GM23338 (cell line): ENCODE measurements at regions not wholly inside any gene's neighbourhood (a gene's known extent, or its start where the extent isn't known, plus 50 kb on each side); places are given as distances from the start of the nearest gene placed in this dataset.

ENCODE experiments used
- ATAC-seq: fragments of 200-7000 bp; cut with Tn5 transposase; 3 replicates; pipeline ENCODE4 v1.9.1; 2020
- DNase-seq: peaks from one replicate; pipeline ENCODE4 v3.0.0-alpha.2; 2015; ENCODE audit warnings: low spot score
- H2AFZ ChIP-seq: fragments of 200-600 bp; sonication (generic); 2 replicates; pipeline ENCODE4 v1.8.0; 2016; ENCODE audit warnings: antibody characterized with exemption, mild to moderate bottlenecking, moderate library complexity
- H3F3A ChIP-seq: fragments of 200-600 bp; sonication (generic); replicated peaks from 2 replicates; pipeline ENCODE4 v1.8.0; 2017; ENCODE audit warnings: antibody characterized with exemption, mixed run types, low read depth
- H3K27ac ChIP-seq: fragments of 200-600 bp; sonication (generic); 2 replicates; pipeline ENCODE4 v1.6.1; 2016; ENCODE audit warnings: low read depth
- H3K27me3 ChIP-seq: fragments of 200-600 bp; sonication (generic); 2 replicates; pipeline ENCODE4 v1.8.0; 2016; ENCODE audit warnings: mild to moderate bottlenecking, mixed run types, moderate library complexity; ENCODE audit not compliant: insufficient read depth
- H3K36me3 ChIP-seq: fragments of 200-600 bp; sonication (generic); 2 replicates; pipeline ENCODE4 v1.8.0; 2016; ENCODE audit warnings: mild to moderate bottlenecking; ENCODE audit not compliant: insufficient read depth
- H3K4me1 ChIP-seq: fragments of 200-600 bp; sonication (generic); 2 replicates; pipeline ENCODE4 v1.8.0; 2016; ENCODE audit warnings: mild to moderate bottlenecking, moderate library complexity; ENCODE audit not compliant: insufficient read depth
- H3K4me2 ChIP-seq: fragments of 200-600 bp; sonication (generic); 2 replicates; pipeline ENCODE4 v1.7.1; 2017; ENCODE audit warnings: mixed run types
- H3K4me3 ChIP-seq: fragments of 200-600 bp; sonication (generic); 2 replicates; pipeline ENCODE4 v1.6.1; 2016; ENCODE audit warnings: mixed run types
- H3K79me2 ChIP-seq: fragments of 200-600 bp; sonication (generic); replicated peaks from 2 replicates; pipeline ENCODE4 v1.8.0; 2017; ENCODE audit warnings: mild to moderate bottlenecking; ENCODE audit not compliant: insufficient read depth
- H3K9me2 ChIP-seq: fragments of 200-600 bp; sonication (generic); 2 replicates; pipeline ENCODE4 v1.8.0; 2017; ENCODE audit not compliant: insufficient read depth
- H4K20me1 ChIP-seq: fragments of 200-600 bp; sonication (generic); replicated peaks from 2 replicates; pipeline ENCODE4 v1.8.0; 2017; ENCODE audit warnings: mild to moderate bottlenecking; ENCODE audit not compliant: insufficient read depth
- H3K27ac Mint-ChIP-seq: 2 replicates; pipeline ENCODE4 v1.8.0; 2020; ENCODE audit warnings: inconsistent platforms, mild to moderate bottlenecking, moderate library complexity, mixed read lengths
- H3K27me3 Mint-ChIP-seq: 3 replicates; pipeline ENCODE4 v1.8.0; 2022; ENCODE audit warnings: low read depth, mild to moderate bottlenecking, moderate library complexity, mixed read lengths, inconsistent platforms; ENCODE audit not compliant: insufficient read depth, poor library complexity
- H3K36me3 Mint-ChIP-seq: 3 replicates; pipeline ENCODE4 v1.8.0; 2021; ENCODE audit warnings: low read depth, mild to moderate bottlenecking, inconsistent platforms, moderate library complexity, mixed read lengths
- H3K4me1 Mint-ChIP-seq: 3 replicates; pipeline ENCODE4 v1.8.0; 2020; ENCODE audit warnings: mild to moderate bottlenecking, inconsistent platforms, mixed read lengths
- H3K4me3 Mint-ChIP-seq: 3 replicates; pipeline ENCODE4 v1.8.0; 2021; ENCODE audit warnings: moderate library complexity, mild to moderate bottlenecking, inconsistent platforms, mixed read lengths
- H3K9me3 Mint-ChIP-seq: 3 replicates; pipeline ENCODE4 v1.8.0; 2020; ENCODE audit warnings: moderate library complexity, mild to moderate bottlenecking, inconsistent platforms, mixed read lengths
- EZH2 ChIP-seq: fragments of 200-600 bp; sonication (generic); IDR thresholded peaks from one replicate; pipeline ENCODE4 v1.8.0; 2017; ENCODE audit warnings: antibody characterized with exemption, mild to moderate bottlenecking, low read depth; ENCODE audit not compliant: unreplicated experiment
- JUNB ChIP-seq: IDR thresholded peaks from one replicate; pipeline ENCODE4 v1.6.1; 2016; ENCODE audit warnings: antibody characterized with exemption; ENCODE audit not compliant: unreplicated experiment
- STAT1 ChIP-seq: IDR thresholded peaks from one replicate; pipeline ENCODE4 v1.6.1; 2016; ENCODE audit warnings: antibody characterized with exemption; ENCODE audit not compliant: unreplicated experiment
- ZNF114 ChIP-seq: fragments of 250-450 bp; sonication (Bioruptor Pico); IDR thresholded peaks from 2 replicates; pipeline ENCODE4 v1.5.0; 2020; ENCODE audit warnings: mild to moderate bottlenecking, moderate library complexity
- ZNF331 ChIP-seq: fragments of 250-450 bp; sonication (Bioruptor Pico); IDR thresholded peaks from 2 replicates; pipeline ENCODE4 v1.5.0; 2020; ENCODE audit warnings: low read depth, mild to moderate bottlenecking, moderate library complexity
- TF ChIP-seq, protein P1 (sequence below): IDR thresholded peaks from 2 replicates; pipeline ENCODE4 v1.6.1; 2016; ENCODE audit warnings: antibody characterized with exemption
- TF ChIP-seq, protein P2 (sequence below): fragments of 250-450 bp; sonication (Bioruptor Pico); IDR thresholded peaks from 2 replicates; pipeline ENCODE4 v1.5.0; 2020; ENCODE audit warnings: mild to moderate bottlenecking, moderate library complexity

DNA sequence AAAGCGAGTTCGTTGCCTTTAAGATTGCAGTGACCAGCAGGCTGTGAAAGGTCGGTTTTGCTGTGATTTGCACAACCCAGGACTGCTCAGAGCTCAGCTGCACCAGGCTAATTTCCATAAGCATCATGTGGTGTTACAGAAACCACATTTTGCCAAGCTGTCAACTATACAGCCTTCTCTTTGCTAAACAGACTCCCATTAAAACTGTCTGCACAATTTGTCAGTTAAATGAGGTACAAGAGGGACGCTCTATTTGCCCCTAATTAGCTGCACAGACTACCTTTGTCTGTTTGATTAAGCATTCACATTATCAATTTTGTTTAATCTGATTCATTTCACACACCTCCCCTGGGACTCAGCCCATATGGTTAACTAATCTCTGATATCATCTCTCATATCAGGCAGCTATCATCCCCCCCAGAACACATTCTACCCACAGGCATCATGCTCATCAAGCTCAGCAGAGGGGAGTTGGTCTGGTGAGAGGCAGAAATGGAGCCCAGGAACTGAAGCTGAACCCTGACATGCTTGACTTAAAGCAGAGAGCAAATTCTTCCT lies 62.1 kb downstream of the OLIG3 start:
- no peak overlapping the region for H3K4me2 ChIP-seq
- Mint-ChIP-seq H3K4me3 (no peak overlapping the region), H3K4me1 (no peaks in the 10 kb centered on the region), H3K36me3 (no peaks in the 10 kb centered on the region), H3K9me3 (no peaks in the 10 kb centered on the region), H3K27me3 (no peaks in the 10 kb centered on the region), H3K27ac (no peak overlapping the region)
- no peak overlapping the region; the same call in 1 of the 2 replicates for H2AFZ ChIP-seq
- ATAC-seq: no peak
- no peaks in the 10 kb centered on the region for H3K4me1 ChIP-seq
- H3K4me3 ChIP-seq: no peak overlapping the region
- H3K27ac ChIP-seq: no peak overlapping the region
- H4K20me1 ChIP-seq: no peaks in the 10 kb centered on the region
- H3K9me2 ChIP-seq: peaks cover 3% of the 10 kb centered on the region; the same call in 1 of the 2 replicates
- DNase-seq: no peak
- no peaks in the 10 kb centered on the region for H3F3A ChIP-seq
- H3K36me3 ChIP-seq: no peaks in the 10 kb centered on the region
- TF ChIP-seq, protein P1, sequence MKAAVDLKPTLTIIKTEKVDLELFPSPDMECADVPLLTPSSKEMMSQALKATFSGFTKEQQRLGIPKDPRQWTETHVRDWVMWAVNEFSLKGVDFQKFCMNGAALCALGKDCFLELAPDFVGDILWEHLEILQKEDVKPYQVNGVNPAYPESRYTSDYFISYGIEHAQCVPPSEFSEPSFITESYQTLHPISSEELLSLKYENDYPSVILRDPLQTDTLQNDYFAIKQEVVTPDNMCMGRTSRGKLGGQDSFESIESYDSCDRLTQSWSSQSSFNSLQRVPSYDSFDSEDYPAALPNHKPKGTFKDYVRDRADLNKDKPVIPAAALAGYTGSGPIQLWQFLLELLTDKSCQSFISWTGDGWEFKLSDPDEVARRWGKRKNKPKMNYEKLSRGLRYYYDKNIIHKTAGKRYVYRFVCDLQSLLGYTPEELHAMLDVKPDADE: no peak
- TF ChIP-seq ZNF114 (no peak), STAT1 (no peak), EZH2 (no peak), ZNF331 (CRISPR knock-in tag) (no peak), JUNB (no peak)
- TF ChIP-seq, protein P2, sequence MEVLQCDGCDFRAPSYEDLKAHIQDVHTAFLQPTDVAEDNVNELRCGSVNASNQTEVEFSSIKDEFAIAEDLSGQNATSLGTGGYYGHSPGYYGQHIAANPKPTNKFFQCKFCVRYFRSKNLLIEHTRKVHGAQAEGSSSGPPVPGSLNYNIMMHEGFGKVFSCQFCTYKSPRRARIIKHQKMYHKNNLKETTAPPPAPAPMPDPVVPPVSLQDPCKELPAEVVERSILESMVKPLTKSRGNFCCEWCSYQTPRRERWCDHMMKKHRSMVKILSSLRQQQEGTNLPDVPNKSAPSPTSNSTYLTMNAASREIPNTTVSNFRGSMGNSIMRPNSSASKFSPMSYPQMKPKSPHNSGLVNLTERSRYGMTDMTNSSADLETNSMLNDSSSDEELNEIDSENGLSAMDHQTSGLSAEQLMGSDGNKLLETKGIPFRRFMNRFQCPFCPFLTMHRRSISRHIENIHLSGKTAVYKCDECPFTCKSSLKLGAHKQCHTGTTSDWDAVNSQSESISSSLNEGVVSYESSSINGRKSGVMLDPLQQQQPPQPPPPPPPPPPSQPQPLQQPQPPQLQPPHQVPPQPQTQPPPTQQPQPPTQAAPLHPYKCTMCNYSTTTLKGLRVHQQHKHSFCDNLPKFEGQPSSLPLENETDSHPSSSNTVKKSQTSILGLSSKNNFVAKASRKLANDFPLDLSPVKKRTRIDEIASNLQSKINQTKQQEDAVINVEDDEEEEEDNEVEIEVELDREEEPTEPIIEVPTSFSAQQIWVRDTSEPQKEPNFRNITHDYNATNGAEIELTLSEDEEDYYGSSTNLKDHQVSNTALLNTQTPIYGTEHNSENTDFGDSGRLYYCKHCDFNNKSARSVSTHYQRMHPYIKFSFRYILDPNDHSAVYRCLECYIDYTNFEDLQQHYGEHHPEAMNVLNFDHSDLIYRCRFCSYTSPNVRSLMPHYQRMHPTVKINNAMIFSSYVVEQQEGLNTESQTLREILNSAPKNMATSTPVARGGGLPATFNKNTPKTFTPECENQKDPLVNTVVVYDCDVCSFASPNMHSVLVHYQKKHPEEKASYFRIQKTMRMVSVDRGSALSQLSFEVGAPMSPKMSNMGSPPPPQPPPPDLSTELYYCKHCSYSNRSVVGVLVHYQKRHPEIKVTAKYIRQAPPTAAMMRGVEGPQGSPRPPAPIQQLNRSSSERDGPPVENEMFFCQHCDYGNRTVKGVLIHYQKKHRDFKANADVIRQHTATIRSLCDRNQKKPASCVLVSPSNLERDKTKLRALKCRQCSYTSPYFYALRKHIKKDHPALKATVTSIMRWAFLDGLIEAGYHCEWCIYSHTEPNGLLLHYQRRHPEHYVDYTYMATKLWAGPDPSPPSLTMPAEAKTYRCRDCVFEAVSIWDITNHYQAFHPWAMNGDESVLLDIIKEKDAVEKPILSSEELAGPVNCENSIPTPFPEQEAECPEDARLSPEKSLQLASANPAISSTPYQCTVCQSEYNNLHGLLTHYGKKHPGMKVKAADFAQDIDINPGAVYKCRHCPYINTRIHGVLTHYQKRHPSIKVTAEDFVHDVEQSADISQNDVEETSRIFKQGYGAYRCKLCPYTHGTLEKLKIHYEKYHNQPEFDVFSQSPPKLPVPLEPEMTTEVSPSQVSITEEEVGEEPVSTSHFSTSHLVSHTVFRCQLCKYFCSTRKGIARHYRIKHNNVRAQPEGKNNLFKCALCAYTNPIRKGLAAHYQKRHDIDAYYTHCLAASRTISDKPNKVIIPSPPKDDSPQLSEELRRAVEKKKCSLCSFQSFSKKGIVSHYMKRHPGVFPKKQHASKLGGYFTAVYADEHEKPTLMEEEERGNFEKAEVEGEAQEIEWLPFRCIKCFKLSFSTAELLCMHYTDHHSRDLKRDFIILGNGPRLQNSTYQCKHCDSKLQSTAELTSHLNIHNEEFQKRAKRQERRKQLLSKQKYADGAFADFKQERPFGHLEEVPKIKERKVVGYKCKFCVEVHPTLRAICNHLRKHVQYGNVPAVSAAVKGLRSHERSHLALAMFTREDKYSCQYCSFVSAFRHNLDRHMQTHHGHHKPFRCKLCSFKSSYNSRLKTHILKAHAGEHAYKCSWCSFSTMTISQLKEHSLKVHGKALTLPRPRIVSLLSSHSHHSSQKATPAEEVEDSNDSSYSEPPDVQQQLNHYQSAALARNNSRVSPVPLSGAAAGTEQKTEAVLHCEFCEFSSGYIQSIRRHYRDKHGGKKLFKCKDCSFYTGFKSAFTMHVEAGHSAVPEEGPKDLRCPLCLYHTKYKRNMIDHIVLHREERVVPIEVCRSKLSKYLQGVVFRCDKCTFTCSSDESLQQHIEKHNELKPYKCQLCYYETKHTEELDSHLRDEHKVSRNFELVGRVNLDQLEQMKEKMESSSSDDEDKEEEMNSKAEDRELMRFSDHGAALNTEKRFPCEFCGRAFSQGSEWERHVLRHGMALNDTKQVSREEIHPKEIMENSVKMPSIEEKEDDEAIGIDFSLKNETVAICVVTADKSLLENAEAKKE (CRISPR knock-in tag): no peak
- no peaks in the 10 kb centered on the region for H3K27me3 ChIP-seq
- H3K79me2 ChIP-seq: no peaks in the 10 kb centered on the region
